Spleen (tissue), 11 donors: ENCODE measurements at regions not wholly inside any gene's neighbourhood (a gene's known extent, or its start where the extent isn't known, plus 50 kb on each side); places are given as distances from the start of the nearest gene placed in this dataset.
"Not testable (repeated sequence)": the region's sequence is repeated elsewhere in the genome, so short reads cannot be mapped to it uniquely, and the experiment has no call there.

Experiments
- DNase-seq: peaks from one replicate; pipeline ENCODE4 v3.0.0-alpha.2; 2020
- H3K27ac ChIP-seq, 8 donors: fragments of 200-600 bp; sonication (generic) in 7 of 8; 1 replicate in 4 of 8; 2 replicates in 4 of 8; pipeline versions ENCODE4 v1.5.0 to v1.8.0; 2016 to 2021; ENCODE audit warnings: inconsistent platforms in 4 of 8, mild to moderate bottlenecking in 4 of 8, moderate library complexity in 1 of 8
- H3K27me3 ChIP-seq, 7 donors: fragments of 200-600 bp; sonication (generic) in 6 of 7; replicated peaks in 1 of 7; 1 replicate in 4 of 7; 2 replicates in 3 of 7; pipeline versions ENCODE4 v1.5.0 to v1.8.0; 2016 to 2021; ENCODE audit warnings: inconsistent platforms in 3 of 7, mild to moderate bottlenecking in 1 of 7
- H3K36me3 ChIP-seq, 6 donors: fragments of 200-600 bp; sonication (generic) in 5 of 6; 1 replicate in 4 of 6; 2 replicates in 2 of 6; pipeline versions ENCODE4 v1.5.0 to v1.8.0; 2016 to 2021; ENCODE audit warnings: inconsistent platforms in 2 of 6
- H3K4me1 ChIP-seq, 6 donors: fragments of 200-600 bp; sonication (generic) in 5 of 6; 1 replicate in 3 of 6; 2 replicates in 3 of 6; pipeline versions ENCODE4 v1.5.0 to v1.8.0; 2016 to 2021; ENCODE audit warnings: inconsistent platforms in 3 of 6
- H3K4me3 ChIP-seq, 8 donors: fragments of 200-600 bp; sonication (generic) in 7 of 8; 1 replicate in 4 of 8; 2 replicates in 4 of 8; pipeline versions ENCODE4 v1.5.0 to v1.8.0; 2016 to 2021; ENCODE audit warnings: inconsistent platforms in 4 of 8, mild to moderate bottlenecking in 4 of 8, moderate library complexity in 2 of 8
- H3K9me3 ChIP-seq, 8 donors: fragments of 200-600 bp; sonication (generic) in 7 of 8; 1 replicate in 4 of 8; 2 replicates in 4 of 8; pipeline versions ENCODE4 v1.5.0 to v1.8.0; 2016 to 2021; ENCODE audit warnings: inconsistent platforms in 4 of 8
- WGBS, 5 donors: extraction: QIAGEN DNeasy Blood & Tissue Kit in 3 of 5; methylation state at CpG; one replicate each; pipeline versions ENCODE4 v1.1.5 to v1.1.7; 2013 to 2018; 5-methylcytosine and 5-hydroxymethylcytosine counted together
- intact Hi-C: fragments of 100-400 bp; cut with DNase I; formaldehyde crosslinking; loops from one replicate; pipeline ENCODE4 v1.15.0; 2023; ENCODE audit warnings: low total_unique reads
- donor health status: healthy with polysubstance abuse.
- donor health status: DM: no; HTN: no; CAD: no; lungs with moderate emphysema.
- donor health status: DM: no; HTN: no; CAD: no.
- donor health status: Bipolar disorder and iron deficiency.
- donor health status: healthy.
- donor health status: DM: no; HTN: no; CAD: no.
- donor health status: DM: yes; HTN: yes; CAD: no.

- H3K4me1 ChIP-seq, intact Hi-C loops, H3K27me3 ChIP-seq, H3K36me3 ChIP-seq, H3K9me3 ChIP-seq: not testable (repeated sequence)
- DNase-seq = peak; percentile 61
- Histone ChIP-seq H3K27ac (peak overlapping the region in 2 of 8 donors; percentile 15 to 61), H3K4me3 (peak overlapping the region in 4 of 8 donors; percentile 24 to 58 (median 30))
- WGBS, 5 donors = 0 to 5% (median 2%) methylated on average over 1 to 44 of the region's 75 CpGs
Measured at GRCh38 chr9:61330342-61331092, 140.7 kb downstream of the SPATA31A7 start.

DNA sequence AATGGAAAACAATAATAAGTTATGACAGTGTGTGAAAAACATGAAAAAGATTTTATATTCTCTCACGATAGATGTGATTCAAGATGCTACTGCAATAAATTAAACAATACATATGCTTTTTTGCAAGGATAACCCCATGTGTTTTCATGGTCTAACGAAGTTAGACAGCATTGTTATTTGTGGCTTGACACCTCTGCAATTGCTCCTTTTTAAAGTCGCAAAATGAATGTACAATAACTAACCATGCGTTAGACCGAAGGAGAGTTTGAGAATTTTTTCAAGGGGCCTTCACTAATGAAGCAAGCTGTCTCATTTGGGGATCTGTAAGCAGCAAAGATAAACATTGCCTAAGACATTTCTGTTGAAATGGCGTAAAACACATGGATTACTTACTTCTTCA is 167.1 kb downstream of the SPATA31A7 start:
- DNase-seq, H3K36me3 ChIP-seq, H3K4me3 ChIP-seq, H3K9me3 ChIP-seq, H3K27ac ChIP-seq, H3K4me1 ChIP-seq, H3K27me3 ChIP-seq, intact Hi-C loops: not testable (repeated sequence)
- 72 to 80% (median 79%) methylated on average over 1 to 2 of the region's 6 CpGs; no CpG with 5 or more reads in 1 of the 5 donors for WGBS, 5 donors

GRCh38 chr9:61374390-61374789 is 184.6 kb downstream of the SPATA31A7 start:
- H3K27me3 ChIP-seq, H3K4me1 ChIP-seq, H3K27ac ChIP-seq, H3K9me3 ChIP-seq, DNase-seq, H3K36me3 ChIP-seq, H3K4me3 ChIP-seq, intact Hi-C loops: not testable (repeated sequence)
- WGBS, 5 donors = 67 to 88% methylated on average over 1 of the region's 1 CpG; no CpG with 5 or more reads in 3 of the 5 donors

DNA sequence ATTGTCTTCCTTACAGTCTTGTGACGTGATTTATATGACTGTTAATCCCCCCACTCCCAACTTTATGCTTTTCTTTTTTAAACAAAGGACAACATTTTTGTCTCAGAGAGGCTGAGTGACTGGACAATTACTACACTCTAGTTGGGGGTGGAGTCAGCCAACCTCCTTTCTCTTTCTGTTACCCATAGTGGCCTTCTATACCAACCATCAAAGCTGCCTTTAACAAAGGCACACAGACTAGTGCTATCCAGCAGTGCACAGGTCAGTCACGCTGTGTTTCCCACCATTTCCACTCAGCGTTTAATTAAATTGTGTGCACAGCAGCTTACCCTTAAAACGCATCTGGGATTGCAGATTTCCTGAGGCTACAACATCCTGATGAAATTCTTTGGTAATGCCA is 186.3 kb downstream of the SPATA31A7 start:
- H3K27me3 ChIP-seq, H3K9me3 ChIP-seq, DNase-seq, H3K36me3 ChIP-seq, H3K27ac ChIP-seq, H3K4me1 ChIP-seq, H3K4me3 ChIP-seq, intact Hi-C loops: not testable (repeated sequence)
- no CpG with 5 or more reads among the region's 4 CpGs for WGBS, 5 donors

- H3K27ac ChIP-seq, H3K4me1 ChIP-seq, H3K9me3 ChIP-seq, H3K27me3 ChIP-seq, H3K4me3 ChIP-seq, H3K36me3 ChIP-seq, intact Hi-C loops, DNase-seq: not testable (repeated sequence)
- WGBS, 5 donors = 33 to 82% (median 79%) methylated on average over 1 of the region's 11 CpGs; no CpG with 5 or more reads in 2 of the 5 donors
Measured at GRCh38 chr9:61386035-61386815, 196.4 kb downstream of the SPATA31A7 start.

GRCh38 chr9:61386816-61387102 is 196.9 kb downstream of the SPATA31A7 start:
- H3K27ac ChIP-seq, H3K9me3 ChIP-seq, intact Hi-C loops, H3K27me3 ChIP-seq, H3K36me3 ChIP-seq, H3K4me1 ChIP-seq, DNase-seq, H3K4me3 ChIP-seq: not testable (repeated sequence)

- DNase-seq, intact Hi-C loops, H3K27me3 ChIP-seq, H3K4me3 ChIP-seq, H3K9me3 ChIP-seq, H3K27ac ChIP-seq, H3K4me1 ChIP-seq, H3K36me3 ChIP-seq: not testable (repeated sequence)
- no CpG with 5 or more reads among the region's 1 CpG for WGBS, 5 donors
Measured at GRCh38 chr9:61402692-61403091, 212.9 kb downstream of the SPATA31A7 start.

DNA sequence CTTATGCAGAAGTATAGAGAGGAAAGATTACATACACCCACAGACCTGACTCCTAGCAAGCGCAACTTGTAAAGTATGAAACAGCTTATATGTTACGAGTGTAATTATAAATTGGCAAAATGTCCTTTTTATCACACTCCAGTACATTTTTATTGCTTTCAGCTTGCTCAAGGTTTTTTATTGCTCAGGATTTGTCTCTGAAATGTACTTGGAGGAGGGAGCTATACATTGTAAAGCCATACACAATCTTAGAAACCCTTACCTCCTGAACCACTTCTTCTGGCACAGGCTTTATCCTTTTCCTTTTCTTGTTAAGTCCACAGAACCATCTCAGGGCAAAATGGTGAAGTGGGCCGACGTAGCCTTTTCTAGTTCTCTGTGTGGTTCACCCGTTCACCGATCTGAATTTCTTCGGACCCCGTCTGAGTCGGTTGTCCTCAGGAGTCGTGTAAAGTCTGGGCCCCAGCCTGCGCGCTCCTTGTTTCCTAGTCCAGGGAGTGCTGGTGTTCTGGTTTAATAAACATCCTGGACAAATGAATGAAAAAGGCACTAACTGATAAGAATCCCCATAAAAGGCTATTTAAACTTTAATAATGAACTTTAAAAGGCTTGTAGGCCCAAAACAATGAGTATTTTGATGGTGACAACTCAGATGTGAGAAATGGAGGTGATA is 222.2 kb downstream of the SPATA31A7 start:
- H3K4me1 ChIP-seq, H3K36me3 ChIP-seq, H3K27me3 ChIP-seq, intact Hi-C loops, H3K4me3 ChIP-seq, H3K27ac ChIP-seq, H3K9me3 ChIP-seq: not testable (repeated sequence)
- WGBS, 5 donors = 88 to 97% (median 94%) methylated on average over 7 to 10 of the region's 12 CpGs
- peak; percentile 11 for DNase-seq

DNA sequence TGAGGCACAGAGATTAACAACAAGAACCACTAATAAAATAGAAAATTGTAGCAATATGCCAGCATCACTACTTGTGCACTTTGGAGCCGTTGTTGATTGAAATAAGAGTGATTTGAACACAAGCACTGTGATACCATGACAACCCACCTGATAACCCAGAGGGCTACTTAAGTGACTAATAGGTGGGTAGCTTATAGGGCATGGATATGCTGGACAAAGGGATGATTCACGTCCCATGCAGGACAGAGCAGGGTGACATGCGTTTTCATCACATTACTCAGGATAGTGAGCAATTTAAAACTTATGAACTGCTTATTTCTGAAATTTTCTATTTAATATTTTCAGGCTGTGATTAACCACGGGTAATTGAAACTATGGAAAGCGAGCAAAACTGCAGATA is 222.9 kb downstream of the SPATA31A7 start:
- DNase-seq, H3K27me3 ChIP-seq, H3K9me3 ChIP-seq, H3K27ac ChIP-seq, H3K4me1 ChIP-seq, intact Hi-C loops, H3K4me3 ChIP-seq, H3K36me3 ChIP-seq: not testable (repeated sequence)
- 71 to 94% (median 85%) methylated on average over 2 to 3 of the region's 5 CpGs for WGBS, 5 donors

DNA sequence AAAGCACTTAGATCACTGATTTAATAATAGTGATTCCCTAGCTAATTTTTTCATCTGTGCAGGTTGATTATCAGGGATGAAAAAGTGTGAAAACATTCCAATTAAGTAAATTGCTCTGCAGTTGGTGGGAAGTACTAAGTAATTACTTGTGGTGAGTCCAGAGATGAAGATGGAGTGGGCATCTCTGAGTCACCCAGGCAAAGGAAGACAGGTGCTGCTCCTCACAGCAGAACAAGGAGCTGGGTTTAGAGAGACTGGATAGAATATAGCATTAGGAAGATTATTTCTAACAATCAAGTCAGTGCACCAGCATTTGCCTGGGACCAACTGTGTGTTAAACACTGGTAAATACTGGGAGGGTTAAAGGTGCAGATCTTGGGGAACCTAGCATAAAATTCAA is 228.3 kb downstream of the SPATA31A7 start:
- H3K27ac ChIP-seq, H3K36me3 ChIP-seq, DNase-seq, H3K27me3 ChIP-seq, H3K9me3 ChIP-seq, H3K4me3 ChIP-seq, H3K4me1 ChIP-seq, intact Hi-C loops: not testable (repeated sequence)

GRCh38 chr9:61420267-61420958 is 230.6 kb downstream of the SPATA31A7 start:
- H3K36me3 ChIP-seq, H3K9me3 ChIP-seq, H3K4me1 ChIP-seq, DNase-seq, H3K27me3 ChIP-seq, intact Hi-C loops, H3K27ac ChIP-seq, H3K4me3 ChIP-seq: not testable (repeated sequence)
- no CpG with 5 or more reads among the region's 7 CpGs for WGBS, 5 donors
